ENCODE measurements at regions not wholly inside any gene's neighbourhood (a gene's known extent, or its start where the extent isn't known, plus 50 kb on each side); places are given as distances from the start of the nearest gene placed in this dataset.

DNA sequence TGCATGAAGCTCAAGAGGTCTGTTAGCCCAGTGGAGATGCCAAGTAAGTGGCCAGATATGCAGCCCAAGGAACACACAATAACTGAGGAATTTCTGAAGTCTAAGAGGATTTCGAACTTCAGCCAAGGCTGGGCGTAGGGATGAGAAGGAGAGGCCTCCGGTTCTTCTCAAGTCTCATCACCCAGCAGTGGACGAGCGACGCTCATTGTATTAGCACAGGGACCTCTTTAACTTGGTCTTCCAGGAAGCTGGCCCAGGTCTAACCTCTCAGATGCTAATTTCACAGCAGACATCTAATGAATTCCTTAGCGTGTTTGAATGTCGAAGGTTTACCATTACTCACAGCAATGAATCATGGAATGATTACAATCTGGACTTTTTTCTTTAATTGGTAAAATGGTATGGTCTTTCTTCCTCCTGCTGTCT is 85.0 kb downstream of the HES1 start:
- intact Hi-C loops (cut with DNase I): no loop called here
- H3K4me1 ChIP-seq (ENCODE audit: insufficient read depth): no peaks in the 10 kb centered on the region
- TF ChIP-seq POLR2A (IDR thresholded peaks at IDR 0.05): no peak
- TF ChIP-seq, protein P1, sequence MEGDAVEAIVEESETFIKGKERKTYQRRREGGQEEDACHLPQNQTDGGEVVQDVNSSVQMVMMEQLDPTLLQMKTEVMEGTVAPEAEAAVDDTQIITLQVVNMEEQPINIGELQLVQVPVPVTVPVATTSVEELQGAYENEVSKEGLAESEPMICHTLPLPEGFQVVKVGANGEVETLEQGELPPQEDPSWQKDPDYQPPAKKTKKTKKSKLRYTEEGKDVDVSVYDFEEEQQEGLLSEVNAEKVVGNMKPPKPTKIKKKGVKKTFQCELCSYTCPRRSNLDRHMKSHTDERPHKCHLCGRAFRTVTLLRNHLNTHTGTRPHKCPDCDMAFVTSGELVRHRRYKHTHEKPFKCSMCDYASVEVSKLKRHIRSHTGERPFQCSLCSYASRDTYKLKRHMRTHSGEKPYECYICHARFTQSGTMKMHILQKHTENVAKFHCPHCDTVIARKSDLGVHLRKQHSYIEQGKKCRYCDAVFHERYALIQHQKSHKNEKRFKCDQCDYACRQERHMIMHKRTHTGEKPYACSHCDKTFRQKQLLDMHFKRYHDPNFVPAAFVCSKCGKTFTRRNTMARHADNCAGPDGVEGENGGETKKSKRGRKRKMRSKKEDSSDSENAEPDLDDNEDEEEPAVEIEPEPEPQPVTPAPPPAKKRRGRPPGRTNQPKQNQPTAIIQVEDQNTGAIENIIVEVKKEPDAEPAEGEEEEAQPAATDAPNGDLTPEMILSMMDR (IDR thresholded peaks at IDR 0.05): no peak
- no peaks in the 10 kb centered on the region for H3K36me3 ChIP-seq
- 96 to 97% (median 97%) methylated on average over 8 of the region's 8 CpGs for WGBS, 3 donors
- no peaks in the 10 kb centered on the region for H3K27me3 ChIP-seq
- H3K27ac ChIP-seq: no peak overlapping the region
- DNase-seq: no peak
- H3K4me3 ChIP-seq: no peak overlapping the region
- H3K9me3 ChIP-seq: no peaks in the 10 kb centered on the region

DNA sequence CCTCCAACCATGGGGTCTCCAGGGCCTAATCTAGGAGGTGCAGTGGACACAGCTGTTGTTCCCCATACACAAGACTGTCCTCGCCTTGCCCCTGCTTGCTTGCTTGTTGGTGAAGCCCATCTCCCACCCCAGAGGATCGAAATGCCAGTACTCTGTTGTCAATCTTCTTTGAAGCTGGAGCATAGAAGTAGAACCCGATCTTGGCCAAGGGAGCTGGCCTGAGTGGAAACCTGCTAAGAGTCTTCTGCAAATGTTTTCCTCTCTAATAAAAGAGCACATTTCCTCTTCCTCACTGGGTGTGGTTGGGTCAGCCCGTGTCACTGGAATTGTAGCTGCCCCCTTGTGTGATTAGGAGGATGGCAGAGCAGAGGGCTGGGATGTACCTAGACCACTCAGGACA is 85.4 kb downstream of the HES1 start:
- Histone ChIP-seq H3K27me3 (no peaks in the 10 kb centered on the region), H3K36me3 (no peaks in the 10 kb centered on the region), H3K27ac (no peak overlapping the region), H3K4me1 (ENCODE audit: insufficient read depth) (no peaks in the 10 kb centered on the region), H3K9me3 (no peaks in the 10 kb centered on the region), H3K4me3 (no peak overlapping the region)
- TF ChIP-seq EP300 (IDR thresholded peaks at IDR 0.05) (no peak), POLR2A (IDR thresholded peaks at IDR 0.05) (no peak)
- TF ChIP-seq, protein P1 (IDR thresholded peaks at IDR 0.05): no peak
- DNase-seq: no peak
- intact Hi-C loops (cut with DNase I): no loop called here
- WGBS, 3 donors: 87 to 92% (median 88%) methylated on average over 4 of the region's 4 CpGs

DNA sequence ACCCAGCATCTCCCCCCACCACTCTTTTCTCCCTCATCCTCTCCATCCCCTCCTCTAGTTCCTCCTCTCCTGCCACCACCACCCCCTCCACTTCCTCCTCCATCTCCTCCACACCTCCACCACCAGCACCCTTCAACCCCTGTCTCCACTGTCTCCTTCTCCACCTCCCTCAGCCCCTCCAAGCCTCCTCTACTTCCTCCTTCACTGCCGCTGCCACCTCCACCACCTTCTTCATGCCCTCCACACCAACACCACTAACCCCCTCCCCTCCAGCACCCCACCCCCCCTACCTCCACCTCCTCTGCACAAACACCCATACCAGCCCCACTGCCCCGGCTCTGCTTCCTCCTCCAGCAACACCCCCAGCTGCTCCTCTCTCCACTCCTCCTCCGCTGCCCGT is 88.0 kb downstream of the HES1 start:
- no peaks in the 10 kb centered on the region for H3K9me3 ChIP-seq
- 76 to 90% (median 88%) methylated on average over 4 of the region's 4 CpGs for WGBS, 3 donors
- intact Hi-C loops (cut with DNase I): no loop called here
- TF ChIP-seq EP300 (IDR thresholded peaks at IDR 0.05) (no peak), POLR2A (IDR thresholded peaks at IDR 0.05) (no peak)
- TF ChIP-seq, protein P1 (IDR thresholded peaks at IDR 0.05): no peak
- no peak overlapping the region for H3K4me3 ChIP-seq
- no peaks in the 10 kb centered on the region for H3K27me3 ChIP-seq
- no peaks in the 10 kb centered on the region for H3K4me1 ChIP-seq (ENCODE audit: insufficient read depth)
- no peaks in the 10 kb centered on the region for H3K36me3 ChIP-seq
- DNase-seq: no peak
- no peak overlapping the region for H3K27ac ChIP-seq

DNA sequence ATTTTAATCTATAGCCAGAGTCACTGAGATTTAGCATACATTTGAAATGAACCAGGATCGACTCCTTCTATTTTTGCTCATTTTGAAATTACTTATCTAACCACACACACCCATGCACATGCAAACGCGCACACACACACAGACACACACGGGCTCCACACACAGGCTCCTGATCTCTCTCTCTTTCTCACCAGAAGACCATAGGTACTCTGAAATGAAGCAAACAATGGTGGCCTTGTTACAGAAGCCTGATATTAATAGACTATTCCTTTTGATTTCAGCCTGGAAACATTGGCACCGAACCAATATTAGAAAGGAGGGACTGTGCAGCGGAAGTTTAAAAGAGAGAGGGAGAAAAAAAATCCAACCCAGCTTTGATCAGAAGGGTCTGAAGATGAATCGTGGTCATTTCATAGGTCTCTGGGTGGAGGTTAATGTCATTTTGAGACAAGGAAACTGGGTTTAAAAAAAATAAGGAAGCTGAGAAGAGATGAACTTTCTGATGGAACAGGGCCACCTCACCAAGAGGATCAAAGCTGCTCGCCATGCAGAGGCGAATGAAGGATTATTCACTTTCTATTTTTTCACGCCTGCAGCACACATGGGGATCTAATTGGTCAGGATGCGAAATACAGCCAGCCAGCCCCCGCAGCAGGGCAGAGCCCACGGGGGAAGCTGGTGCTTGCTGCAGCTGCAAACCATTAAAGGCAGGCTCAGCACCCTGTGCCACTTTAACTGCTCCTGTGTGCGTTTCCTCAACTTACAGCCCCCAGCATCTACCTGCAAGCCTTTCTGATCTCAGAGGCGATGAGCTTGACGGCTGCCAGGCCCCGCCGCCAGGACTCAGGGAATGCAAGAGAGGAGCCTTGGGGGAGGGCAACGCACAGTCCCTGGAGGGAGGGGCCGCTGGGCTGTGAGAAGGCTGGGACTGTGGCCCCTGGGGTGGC is 88.8 kb downstream of the HES1 start:
- intact Hi-C loops (cut with DNase I): no loop called here
- Histone ChIP-seq H3K27ac (no peak overlapping the region), H3K4me3 (no peak overlapping the region), H3K4me1 (ENCODE audit: insufficient read depth) (no peaks in the 10 kb centered on the region), H3K27me3 (no peaks in the 10 kb centered on the region), H3K36me3 (no peaks in the 10 kb centered on the region), H3K9me3 (no peaks in the 10 kb centered on the region)
- no peak for DNase-seq
- WGBS, 3 donors: 42 to 43% (median 42%) methylated on average over 20 of the region's 20 CpGs
- no peak for TF ChIP-seq POLR2A (IDR thresholded peaks at IDR 0.05)
- TF ChIP-seq, protein P1 (IDR thresholded peaks at IDR 0.05): no peak
- no peak for TF ChIP-seq EP300 (IDR thresholded peaks at IDR 0.05)
